ENCODE measurements at regions not wholly inside any gene's neighbourhood (a gene's known extent, or its start where the extent isn't known, plus 50 kb on each side); places are given as distances from the start of the nearest gene placed in this dataset.
A peak's percentile ranks its signal among the peaks of the same experiment; 100 is the strongest.
"Not testable (repeated sequence)": the region's sequence is repeated elsewhere in the genome, so short reads cannot be mapped to it uniquely, and the experiment has no call there.

DNA sequence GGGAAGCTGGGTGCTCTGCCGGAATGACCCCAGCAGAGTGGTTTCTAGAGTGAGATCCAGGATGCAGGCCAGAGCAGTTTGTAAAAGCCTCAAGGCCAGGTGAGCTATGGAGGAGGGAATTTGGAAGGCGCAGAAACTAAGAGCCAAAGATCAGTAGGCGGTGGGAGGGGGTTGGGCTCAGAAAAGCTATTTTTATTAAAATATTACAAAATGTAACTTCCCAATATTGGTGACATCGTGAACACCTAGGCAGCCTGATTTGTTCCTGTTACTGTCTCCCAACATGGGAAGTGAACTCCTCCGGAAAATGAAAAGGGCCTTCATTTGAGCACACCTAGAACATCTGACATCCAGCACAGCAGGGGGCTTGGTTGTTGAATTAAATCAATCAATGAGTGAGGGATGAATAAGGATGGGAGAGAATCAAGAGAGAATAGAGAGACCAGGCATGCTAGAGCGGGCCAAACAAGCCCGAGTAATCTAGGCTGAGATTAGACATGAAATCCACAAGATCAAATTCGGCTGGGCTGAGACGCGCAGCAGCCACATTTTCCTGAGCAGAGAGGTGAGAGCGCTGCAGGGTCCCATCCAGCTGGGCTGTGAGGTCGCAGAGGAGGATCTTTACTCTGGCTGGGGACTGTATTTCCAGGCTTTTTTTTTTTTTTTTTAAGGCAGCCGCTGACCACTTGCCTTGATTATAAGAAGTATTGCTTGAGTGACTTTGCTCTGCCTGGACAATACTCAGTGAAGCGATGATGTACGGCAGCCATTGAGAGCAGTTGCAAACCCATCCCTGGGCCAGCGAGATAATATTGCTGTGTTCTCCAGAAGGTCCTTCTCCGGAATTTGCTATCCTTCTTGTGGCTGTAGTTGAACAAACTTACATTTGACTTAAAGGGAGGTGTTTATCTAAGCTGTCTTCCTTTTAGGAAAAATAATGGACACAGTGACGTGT, 178.0 kb upstream of the KL start:
- peak; percentile 24 for DNase-seq (ENCODE audit: extremely low read depth, insufficient read length)
- H3K27me3 ChIP-seq (replicated peaks; ENCODE audit: control insufficient read depth, insufficient read depth, low read length), result no peaks in the 10 kb centered on the region

DNA sequence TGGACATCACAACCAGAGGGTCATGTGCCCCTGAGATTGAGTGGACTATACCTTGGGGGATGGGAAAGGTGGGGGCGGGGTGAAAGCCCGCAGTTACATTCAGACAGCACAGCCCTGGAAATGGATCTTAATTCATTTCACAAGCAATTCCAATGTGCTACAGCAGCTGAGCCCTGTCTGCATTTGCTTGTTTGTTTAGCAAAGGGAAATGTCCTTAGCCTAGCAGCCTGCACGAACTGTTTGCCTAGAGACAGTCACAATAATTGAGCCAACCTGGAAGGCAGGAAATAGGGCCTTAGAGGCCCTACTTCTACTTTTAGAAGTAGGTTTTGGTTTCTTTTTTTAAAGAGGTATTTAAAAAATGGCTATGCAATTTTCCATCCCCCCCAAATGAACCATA, 177.3 kb upstream of the KL start:
- TF ChIP-seq, protein P1, sequence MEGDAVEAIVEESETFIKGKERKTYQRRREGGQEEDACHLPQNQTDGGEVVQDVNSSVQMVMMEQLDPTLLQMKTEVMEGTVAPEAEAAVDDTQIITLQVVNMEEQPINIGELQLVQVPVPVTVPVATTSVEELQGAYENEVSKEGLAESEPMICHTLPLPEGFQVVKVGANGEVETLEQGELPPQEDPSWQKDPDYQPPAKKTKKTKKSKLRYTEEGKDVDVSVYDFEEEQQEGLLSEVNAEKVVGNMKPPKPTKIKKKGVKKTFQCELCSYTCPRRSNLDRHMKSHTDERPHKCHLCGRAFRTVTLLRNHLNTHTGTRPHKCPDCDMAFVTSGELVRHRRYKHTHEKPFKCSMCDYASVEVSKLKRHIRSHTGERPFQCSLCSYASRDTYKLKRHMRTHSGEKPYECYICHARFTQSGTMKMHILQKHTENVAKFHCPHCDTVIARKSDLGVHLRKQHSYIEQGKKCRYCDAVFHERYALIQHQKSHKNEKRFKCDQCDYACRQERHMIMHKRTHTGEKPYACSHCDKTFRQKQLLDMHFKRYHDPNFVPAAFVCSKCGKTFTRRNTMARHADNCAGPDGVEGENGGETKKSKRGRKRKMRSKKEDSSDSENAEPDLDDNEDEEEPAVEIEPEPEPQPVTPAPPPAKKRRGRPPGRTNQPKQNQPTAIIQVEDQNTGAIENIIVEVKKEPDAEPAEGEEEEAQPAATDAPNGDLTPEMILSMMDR (IDR thresholded peaks at IDR 0.05; ENCODE audit: insufficient read depth, low read length, poor library complexity, severe bottlenecking), result no peak
- H3K36me3 ChIP-seq (ENCODE audit: control insufficient read depth, insufficient read depth, low read length), result no peaks in the 10 kb centered on the region
- DNase-seq (ENCODE audit: extremely low read depth, insufficient read length), result peak; percentile 41
- no peak overlapping the region for H3K4me3 ChIP-seq (replicated peaks; ENCODE audit: low read depth, low read length)
- H3K27me3 ChIP-seq (replicated peaks; ENCODE audit: control insufficient read depth, insufficient read depth, low read length), result no peaks in the 10 kb centered on the region

More for the DNA sequence above, 178.0 kb upstream of the KL start:
- TF ChIP-seq, protein P1 (IDR thresholded peaks at IDR 0.05; ENCODE audit: insufficient read depth, low read length, poor library complexity, severe bottlenecking), result no peak
- Histone ChIP-seq H3K4me3 (replicated peaks; ENCODE audit: low read depth, low read length) (no peak overlapping the region), H3K36me3 (ENCODE audit: control insufficient read depth, insufficient read depth, low read length) (no peaks in the 10 kb centered on the region)

DNA sequence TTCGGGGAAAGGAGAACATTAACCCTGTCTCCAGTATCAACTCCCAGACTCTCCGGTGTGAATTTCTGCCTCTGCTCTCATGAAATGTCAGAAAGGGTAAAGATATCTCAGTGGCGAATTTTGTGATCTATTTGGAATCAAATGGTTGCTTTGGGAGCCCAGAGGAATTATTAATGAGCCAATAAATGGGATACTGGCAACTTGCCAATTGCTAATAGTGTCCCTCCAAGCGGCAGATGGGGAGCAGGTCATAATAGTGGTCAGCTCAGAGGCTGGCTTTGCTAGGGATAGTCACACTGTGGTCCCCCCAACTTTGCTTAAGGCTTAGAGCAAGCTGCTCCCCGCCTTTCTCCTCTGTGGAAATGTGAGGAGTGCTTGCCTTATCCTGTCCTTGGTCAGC, 176.1 kb upstream of the KL start:
- no peak for DNase-seq (ENCODE audit: extremely low read depth, insufficient read length)
- TF ChIP-seq, protein P1 (IDR thresholded peaks at IDR 0.05; ENCODE audit: insufficient read depth, low read length, poor library complexity, severe bottlenecking), result no peak
- H3K4me3 ChIP-seq (replicated peaks; ENCODE audit: low read depth, low read length), result no peak overlapping the region
- H3K36me3 ChIP-seq (ENCODE audit: control insufficient read depth, insufficient read depth, low read length), result no peaks in the 10 kb centered on the region
- H3K27me3 ChIP-seq (replicated peaks; ENCODE audit: control insufficient read depth, insufficient read depth, low read length), result no peaks in the 10 kb centered on the region

DNA sequence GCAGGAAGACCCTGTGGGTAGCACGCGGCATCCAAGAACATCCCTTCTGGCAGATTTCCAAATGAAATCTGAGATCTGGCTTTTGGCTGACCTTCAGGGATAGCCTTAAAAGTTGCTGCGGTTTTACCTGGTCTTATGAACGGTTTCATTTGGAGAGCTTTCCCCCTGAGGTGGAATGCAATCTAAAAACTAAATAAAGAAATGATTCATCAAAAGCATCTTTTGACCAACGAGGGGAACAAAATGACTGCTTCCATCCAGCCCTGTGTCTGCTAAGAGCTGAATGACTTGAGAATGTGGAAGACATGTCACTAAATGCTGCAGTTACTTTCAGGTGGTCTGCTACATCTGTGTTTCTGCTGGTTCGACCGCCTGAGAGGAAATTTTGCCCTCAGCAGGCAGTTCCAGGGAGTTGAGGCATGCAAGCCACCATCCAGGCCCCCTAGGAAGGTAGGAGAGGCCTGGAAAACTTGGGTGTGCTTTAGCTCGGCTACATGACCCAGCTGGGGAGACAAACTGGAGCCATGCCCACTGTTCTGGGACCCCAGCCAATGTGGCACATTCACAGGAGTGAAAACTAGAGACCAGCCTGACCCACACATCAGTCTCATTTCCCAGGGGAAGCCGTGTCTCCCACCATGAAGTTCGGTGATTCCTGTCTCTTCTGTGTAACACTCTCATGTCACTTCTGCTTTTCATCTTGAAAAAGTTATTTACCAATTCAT, 175.1 kb upstream of the KL start:
- TF ChIP-seq, protein P1 (IDR thresholded peaks at IDR 0.05; ENCODE audit: insufficient read depth, low read length, poor library complexity, severe bottlenecking), result no peak
- DNase-seq (ENCODE audit: extremely low read depth, insufficient read length), result peak; percentile 46

DNA sequence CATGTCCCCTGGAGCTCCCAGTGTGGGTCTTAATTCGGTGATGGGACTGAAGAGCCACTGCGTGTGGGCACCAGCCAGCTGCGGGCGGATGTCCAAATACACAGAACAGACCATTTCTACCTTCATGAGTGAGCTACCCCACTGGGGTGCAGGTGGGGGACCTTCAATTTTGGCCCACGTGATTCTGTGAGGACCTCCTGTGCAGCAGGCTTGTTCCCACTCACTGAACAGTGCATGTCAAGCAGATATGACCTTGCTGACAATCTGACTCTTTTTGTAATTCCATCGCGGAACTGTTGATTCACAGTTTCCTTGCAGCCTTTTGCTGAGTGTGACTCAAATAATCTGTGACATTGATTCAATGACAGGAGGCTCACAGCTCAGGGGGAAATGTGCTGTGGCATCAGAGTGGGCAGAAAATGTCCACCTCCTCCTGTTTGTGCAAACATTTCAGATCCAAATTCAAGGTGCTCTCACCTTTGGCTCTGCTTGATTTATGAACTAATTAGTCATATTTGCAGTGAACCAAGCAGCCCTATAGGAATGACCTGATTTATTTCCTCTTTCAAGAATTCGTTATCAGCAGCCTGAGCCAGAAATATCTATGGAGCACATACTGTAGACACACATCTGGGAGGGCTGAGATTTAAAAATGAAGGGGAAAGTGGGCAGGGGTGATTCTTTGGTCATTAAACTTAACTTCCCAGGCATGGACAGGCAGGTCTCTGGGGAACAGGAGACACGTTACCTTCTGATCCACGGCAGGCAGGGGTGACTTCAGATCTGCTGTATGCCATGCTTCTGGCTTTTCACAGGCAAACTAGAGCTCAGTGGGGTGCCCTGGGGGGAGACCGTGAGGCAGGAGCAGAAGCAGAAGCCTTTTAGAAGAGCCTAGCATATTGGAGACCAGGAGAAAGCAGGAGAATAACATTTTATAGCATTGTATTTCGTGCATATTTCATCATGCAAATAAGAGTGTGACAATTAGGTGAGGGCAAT, 170.0 kb upstream of the KL start:
- DNase-seq (ENCODE audit: extremely low read depth, insufficient read length), result no peak

More for the DNA sequence above, 175.1 kb upstream of the KL start:
- Histone ChIP-seq H3K36me3 (ENCODE audit: control insufficient read depth, insufficient read depth, low read length) (no peaks in the 10 kb centered on the region), H3K27me3 (replicated peaks; ENCODE audit: control insufficient read depth, insufficient read depth, low read length) (no peaks in the 10 kb centered on the region), H3K4me3 (replicated peaks; ENCODE audit: low read depth, low read length) (no peak overlapping the region)

DNA sequence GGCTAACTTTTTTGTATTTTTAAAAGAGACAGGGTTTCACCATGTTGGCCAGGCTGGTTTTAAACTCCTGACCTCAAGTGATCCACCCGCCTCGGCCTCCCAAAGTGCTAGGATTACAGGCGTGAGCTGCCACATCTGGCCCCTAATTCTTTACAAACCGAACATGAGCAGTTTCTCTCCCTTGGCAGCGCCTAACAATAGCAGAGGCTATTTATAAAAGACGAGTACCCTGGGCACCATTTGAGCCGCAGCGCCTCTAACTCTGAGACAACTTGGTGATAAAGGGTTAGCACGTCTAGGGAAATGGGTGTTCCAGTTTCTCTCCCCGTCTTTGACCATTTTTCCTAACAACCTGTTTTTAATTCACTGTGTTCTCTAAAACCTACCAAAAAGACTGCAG, 168.2 kb upstream of the KL start:
- not testable (repeated sequence) for DNase-seq (ENCODE audit: extremely low read depth, insufficient read length); H3K4me3 ChIP-seq (replicated peaks; ENCODE audit: low read depth, low read length); H3K27me3 ChIP-seq (replicated peaks; ENCODE audit: control insufficient read depth, insufficient read depth, low read length); H3K36me3 ChIP-seq (ENCODE audit: control insufficient read depth, insufficient read depth, low read length)

More for the DNA sequence above, 170.0 kb upstream of the KL start:
- TF ChIP-seq, protein P1 (IDR thresholded peaks at IDR 0.05; ENCODE audit: insufficient read depth, low read length, poor library complexity, severe bottlenecking), result no peak
- no peaks in the 10 kb centered on the region for H3K36me3 ChIP-seq (ENCODE audit: control insufficient read depth, insufficient read depth, low read length)
- no peaks in the 10 kb centered on the region for H3K27me3 ChIP-seq (replicated peaks; ENCODE audit: control insufficient read depth, insufficient read depth, low read length)
- no peak overlapping the region for H3K4me3 ChIP-seq (replicated peaks; ENCODE audit: low read depth, low read length)
